Inflammatory macrophage treated with lipopolysaccharide for 1 hour (primary cell): ENCODE measurements at regions not wholly inside any gene's neighbourhood (a gene's known extent, or its start where the extent isn't known, plus 50 kb on each side); places are given as distances from the start of the nearest gene placed in this dataset.
"Not testable (repeated sequence)": the region's sequence is repeated elsewhere in the genome, so short reads cannot be mapped to it uniquely, and the experiment has no call there.

ENCODE experiments used
- DNase-seq, 2 donors: peaks; one replicate each; pipeline ENCODE4 v3.0.0-alpha.2; 2020 to 2022

DNA sequence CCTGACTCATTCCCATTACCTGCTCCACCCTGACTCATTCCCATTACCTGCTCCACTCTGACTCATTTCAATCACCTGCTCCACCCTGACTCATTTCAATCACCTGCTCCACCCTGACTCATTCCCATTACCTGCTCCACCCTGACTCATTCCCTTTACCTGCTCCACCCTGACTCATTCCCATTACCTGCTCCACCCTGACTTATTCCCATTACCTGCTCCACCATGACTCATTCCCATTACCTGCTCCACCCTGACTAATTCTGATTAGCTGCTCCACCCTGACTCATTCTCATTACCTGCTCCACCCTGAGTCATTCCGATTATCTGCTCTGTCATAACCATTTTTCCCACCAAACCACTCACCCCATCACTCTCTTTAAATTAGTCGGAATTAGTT lies 901.2 kb upstream of the NEGR1 start:
- DNase-seq = not testable (repeated sequence)

DNA sequence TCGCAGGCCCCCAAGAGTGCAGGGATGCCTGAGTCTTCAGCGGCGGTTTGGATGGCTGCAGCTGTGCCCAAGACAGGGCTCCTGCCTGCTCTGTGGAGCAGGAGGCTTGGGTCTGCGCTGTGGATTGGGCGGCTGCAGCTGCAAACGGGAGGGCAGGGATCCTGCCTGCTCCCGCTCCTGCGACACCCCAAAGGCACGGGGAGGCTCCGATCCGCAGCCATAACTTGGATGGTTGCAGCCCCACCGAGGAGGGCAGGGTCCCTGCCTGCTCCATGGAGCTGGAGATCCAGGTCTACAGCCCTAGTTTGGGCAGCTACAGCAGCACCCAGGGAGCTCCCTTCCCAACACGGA lies 898.8 kb upstream of the NEGR1 start:
- DNase-seq = no peak

DNA sequence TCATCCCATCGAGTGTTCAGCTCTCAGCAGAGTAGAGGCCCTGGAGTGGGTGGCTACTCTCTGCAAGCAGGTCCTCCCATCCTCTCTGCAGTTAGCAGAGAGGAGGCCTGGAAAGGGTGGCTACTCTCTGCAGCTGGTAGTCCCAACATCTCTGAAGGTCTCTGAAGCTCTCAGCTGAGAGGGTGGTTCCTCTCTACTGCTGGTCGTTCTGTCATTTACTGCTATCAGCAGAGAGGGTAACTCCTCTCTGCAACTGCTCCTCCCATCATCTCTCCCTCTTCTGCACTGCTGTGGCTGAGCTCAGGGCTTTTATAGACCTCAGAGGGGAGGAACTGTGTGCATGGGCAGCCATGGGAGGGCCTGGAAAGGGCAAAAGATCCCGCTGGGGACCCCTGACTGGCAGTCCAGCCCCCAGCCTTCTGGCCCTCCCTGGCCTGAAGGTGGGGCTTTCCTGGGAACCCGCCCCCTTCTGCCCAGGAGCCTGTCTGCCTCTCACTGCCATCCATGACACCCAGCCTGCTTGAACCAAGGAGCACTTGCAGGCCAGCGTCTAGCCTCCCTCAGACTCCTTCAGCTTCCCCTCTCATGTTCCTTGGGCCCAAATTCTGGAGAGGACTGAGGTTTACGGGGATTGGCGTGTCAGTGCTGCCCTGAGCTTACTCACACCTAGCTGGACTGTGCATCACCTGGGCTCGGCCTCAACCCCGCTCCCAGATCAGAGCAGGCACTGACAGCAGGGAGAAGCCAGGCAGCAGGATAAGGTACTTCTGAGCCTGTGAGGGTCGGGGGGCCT lies 898.3 kb upstream of the NEGR1 start:
- DNase-seq = no peak

DNA sequence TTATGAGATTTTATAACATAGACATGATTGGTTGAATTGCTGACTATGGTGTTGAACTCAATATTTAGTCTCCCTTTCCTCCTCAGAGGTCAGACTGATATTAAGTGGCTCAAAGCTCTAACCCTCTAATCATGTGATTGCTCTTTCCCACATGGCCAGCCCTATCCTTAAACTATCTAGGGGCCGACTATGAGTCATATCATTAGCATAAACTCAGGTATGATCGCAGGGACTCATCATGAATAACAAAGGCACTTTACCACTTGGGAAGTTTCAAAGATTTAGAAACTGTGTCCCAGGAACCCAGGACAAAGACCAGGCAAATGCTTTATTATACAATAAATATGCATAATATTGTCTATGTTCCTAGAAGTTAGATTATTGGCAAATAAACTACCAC lies 894.6 kb upstream of the NEGR1 start:
- no peak for DNase-seq

DNA sequence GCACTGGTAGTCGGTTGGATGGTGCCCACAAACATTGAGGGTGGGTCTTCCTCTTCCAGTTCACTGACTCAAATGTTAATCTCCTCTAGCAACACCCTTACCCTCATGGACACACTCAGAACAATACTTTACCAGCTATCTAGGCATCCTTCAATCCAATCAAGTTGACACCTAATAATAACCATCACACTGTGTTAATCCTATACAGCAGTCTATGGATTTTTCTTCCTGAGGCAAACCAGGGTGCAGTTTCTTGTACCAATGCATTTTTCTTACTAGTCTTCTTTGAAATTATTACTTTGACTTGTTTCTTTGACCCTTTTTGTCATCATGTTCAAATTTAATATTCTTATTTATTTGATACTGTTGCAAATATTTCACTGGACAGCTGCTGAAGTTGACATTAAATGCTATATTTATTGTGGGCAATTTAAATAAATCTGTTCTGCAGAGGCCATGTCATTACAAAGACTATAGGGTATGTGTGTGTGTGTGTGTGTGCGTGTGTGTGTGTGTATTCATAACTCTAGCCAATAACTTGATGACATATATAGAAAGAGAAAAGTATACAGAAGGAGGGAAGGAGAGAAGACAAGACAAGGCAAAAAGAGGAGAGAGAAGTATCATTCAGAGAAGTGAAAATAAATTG lies 884.8 kb upstream of the NEGR1 start:
- DNase-seq = no peak

DNA sequence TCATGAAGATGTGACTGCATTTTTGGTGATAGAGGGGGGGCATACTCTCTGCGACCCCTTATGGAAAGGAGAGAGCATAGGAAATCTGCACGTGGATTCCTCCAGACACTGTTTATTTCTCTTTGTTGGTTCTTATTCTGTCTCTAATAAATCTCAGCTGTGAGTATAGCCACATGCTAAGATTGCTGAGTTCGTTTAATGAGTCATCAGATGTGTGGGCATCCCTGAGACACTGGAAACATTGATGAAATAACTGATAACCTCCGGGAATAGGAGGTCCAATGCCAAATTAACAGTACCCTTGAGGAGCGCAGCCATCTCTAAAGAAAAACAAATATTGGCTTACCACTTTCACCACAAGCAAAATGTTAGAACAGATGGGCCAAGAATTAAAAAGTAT lies 880.2 kb upstream of the NEGR1 start:
- no peak for DNase-seq

DNA sequence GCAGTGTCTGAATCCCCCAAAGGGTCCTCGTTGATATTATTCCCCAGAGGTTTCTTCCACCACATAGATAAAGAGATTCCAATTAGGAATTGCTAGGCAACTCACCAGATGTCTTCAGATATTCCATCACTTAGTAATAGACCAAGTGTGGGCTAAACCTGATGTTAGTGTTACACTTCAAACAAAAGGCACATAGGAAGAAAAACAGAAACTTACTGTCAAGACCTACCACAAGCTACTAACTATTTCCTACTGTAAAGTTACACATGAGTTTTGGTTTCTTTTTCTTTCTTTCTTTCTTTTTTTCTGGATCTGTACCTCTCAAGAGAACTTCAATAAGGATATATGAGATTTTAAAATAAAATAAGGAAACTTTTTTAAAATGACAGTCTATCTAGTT lies 879.1 kb upstream of the NEGR1 start:
- no peak for DNase-seq

DNA sequence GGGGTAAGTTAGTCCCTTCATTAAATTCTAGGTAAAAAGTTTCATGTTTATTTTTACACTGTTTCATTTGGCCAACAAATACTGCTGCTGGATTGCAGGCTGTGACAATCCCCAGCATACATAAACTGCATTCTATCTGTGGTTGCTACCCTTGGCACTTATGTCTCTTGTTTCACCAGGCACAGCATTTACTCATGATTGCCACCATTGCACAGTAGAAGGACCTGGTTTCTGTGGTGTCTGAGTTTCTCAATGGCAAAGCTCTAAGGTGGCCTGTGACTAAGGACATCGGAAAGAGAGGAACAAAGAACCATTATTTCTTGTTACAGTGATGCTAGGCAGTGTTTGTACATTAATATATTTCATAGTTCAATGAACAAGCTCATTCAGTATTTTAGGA lies 878.4 kb upstream of the NEGR1 start:
- DNase-seq = no peak

DNA sequence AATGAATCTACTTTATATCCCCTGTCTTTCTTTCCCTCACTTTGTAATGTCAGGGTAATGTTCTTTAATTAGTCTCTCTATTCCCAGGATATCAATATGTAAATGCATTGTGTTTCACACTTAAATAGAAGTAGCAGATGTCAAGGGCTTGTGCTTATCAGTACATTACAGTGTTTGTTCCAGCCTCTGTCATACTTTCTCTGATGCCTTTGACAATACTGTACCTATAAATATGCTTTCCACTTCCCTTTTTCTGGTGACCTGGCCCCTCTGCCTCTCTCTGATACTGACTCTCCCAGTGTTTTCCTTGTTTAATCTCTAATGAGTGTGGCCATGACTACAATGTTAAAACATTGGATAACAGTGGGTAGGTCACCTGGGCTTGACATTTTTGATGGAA lies 862.0 kb upstream of the NEGR1 start:
- DNase-seq = no peak

DNA sequence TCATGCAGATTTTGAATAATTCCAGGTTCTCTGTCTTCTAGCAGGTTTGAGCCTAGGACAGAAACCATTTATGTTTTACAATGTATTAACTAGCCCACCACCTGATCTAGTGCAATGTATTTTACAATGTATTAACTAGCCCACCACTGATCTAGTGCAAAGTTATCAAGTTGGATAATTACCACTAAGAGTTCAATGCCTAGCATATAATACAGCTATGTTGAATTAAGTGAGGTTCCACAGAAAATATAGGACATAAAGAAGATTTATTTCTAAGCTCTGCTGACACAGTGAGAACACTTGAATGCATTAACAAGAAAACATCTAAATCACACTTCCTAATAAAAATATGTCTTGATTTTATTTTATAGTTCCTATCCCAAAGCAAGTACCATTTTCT lies 854.6 kb upstream of the NEGR1 start:
- DNase-seq = no peak

DNA sequence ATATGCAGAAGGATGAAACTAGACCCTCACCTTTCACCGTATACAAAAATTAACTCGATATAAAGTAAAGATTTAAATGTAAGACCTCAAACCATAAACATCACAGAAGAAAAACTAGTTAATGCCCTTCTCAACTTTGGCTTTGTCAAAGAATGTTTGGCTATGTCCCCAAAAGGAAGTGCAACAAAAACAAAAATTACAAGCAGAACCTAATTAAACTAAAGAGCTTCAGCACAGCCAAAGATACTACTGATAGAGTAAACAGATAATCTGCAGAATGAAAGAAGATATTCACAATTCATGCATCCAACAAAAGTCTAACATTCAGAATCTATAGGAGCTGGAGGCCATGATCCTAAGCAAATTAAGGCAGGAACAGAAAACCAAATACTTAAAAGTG lies 824.6 kb upstream of the NEGR1 start:
- no peak for DNase-seq

DNA sequence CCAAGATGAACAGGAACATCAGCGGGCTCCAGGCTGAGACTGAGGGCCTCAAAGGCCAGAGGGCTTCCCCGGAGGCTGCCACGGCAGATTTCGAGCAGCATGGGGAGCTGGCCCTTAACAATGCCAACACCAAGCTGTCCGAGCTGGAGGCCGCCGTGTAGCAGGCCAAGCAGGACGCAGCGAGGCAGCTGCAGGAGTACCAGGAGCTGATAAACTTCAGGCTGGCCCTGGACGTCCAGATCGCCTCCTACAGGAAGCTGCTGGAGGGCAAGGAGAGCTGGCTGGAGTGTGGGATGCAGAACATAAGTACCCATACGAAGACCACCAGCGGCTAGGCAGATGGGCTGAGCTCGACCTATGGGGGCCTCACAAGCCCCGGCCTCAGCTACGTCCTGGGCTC lies 823.4 kb upstream of the NEGR1 start:
- no peak for DNase-seq

DNA sequence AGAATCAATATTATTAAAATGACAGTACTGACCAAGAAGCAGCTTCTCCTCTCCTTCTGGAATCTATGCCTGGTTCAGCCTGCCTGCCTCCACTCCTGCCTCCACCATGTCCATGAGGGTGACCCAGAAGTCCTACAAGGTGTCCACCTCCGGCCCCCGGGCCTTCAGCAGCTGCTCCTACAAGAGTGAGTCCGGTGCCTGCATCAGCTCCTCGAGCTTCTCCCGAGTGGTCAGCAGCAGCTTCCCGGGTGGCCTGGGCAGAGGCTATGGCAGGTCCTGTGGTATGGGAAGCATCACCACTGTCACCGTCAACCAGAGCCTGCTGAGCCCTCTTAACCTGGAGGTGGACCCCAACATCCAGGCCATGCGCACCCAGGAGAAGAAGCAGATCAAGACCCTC lies 822.4 kb upstream of the NEGR1 start:
- no peak for DNase-seq

DNA sequence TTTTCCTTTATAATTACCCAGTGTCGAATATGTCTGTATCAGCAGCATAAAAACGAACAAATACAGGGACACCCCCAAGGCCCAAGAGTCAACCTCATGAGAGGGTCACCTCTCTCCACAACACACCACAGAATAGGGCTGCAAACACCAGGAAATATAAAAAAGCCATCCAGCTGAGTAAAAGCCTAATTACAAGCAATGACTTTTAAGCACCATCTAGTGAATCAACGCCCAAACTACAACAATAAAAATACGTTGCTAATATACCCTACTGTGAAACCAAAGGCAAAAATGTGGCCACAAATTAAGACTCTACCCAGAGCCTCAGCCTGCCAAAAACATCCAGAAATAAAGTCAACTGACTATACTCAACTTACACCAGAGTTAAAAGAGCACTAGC lies 817.9 kb upstream of the NEGR1 start:
- no peak for DNase-seq

DNA sequence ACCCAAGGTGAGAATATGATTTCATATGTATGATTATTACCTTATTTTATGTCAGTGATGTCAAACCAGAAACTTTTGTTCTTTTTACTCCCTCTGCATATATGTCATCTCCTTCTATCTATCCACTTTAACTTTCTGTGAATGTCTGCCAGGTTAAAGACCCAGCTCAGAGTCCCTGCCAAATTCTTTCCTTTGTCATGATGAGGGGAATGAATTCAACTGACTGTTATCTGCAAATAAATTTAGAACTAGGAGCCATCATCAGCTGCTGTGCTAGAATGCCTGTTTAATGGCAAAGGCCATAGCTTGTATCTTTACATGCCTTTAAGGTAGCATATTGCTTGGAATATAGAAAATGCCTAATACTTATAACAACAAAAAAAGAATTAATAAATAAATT lies 815.6 kb upstream of the NEGR1 start:
- no peak for DNase-seq

DNA sequence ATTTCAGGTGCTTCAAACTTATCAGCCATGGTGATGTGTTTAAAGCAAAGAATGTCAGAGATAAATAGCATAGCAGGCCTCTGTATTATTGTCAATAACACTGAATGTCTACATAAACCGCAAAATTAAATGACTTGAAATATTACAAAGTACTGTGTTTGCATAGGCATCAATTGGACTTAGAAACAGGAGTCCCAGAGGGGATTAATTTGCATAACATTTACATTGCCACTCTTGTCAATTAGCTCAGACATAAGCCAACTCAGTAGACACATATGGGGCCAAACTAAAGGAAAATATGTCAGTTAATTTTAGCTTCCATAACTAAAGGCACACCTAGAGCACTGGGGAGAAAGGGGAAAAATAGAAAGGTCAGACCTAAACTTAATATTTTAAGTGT lies 814.5 kb upstream of the NEGR1 start:
- no peak for DNase-seq

DNA sequence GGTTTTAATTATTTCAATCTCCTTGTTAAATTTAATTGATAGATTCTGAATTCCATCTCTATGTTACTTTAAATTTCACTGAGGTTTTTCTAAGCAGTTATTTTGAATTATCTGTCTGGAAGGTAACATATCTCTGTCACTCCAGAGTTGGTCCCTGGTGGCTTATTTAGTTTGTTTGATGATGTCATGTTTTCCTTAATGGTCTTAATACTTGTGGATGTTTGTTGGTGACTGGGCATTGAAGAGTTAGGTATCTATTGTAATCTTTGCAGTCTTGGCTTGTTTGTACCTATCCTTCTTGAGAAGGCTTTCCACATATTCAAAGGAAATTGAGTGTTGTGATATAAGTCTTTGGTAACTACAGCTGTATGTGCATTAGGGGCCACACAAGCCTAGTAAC lies 810.0 kb upstream of the NEGR1 start:
- no peak for DNase-seq

DNA sequence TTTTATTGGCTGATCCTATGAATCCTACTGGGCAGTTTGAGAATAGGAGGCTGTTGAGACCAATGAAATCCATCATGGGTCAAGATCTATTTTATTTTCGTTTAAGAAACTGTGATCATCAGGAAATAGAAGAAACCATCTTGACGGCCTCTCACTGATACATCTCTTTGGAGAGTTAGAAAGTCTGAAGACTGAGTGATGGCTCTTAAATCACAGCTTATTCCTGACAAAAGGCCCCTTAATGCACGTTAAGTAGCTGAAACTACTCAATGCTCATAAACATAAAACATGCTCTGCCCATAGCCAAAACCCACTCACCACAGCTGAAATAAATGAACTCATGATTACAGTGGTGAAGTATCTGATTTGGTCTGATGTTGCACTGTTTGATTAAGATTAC lies 784.5 kb upstream of the NEGR1 start:
- DNase-seq = no peak

DNA sequence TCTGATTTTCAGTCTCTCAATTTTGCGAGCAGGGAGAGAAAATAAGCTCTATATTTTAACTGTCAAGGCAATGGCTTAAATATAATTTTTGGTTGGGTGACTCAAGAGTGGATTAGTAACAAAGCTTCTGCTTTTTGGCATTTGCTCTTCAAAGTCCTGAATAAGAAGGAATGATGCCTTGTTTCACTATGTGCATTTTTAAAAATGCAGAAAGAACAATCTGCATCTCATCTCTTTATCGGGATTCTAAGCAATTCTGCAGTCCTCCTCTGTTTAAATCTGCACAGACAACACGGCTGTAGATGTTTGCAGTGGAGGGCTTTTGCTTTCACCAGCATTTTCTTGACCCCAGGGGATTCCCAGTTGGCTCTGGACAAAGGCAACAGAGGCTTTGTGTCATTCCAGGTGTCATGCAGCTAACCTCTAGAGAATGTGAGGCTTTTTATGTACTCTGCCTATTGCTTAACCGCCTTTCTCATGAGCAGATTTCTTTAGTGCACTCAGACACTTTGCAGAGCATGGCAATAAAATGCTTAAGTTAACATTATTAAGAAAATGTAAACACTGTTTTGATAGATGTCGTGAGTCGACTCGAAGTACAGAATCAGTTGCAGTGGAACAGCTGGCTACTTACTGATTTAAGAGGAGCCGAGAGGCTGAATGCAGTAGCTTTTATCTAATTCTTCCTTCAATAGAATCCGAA lies 783.2 kb upstream of the NEGR1 start:
- no peak for DNase-seq

DNA sequence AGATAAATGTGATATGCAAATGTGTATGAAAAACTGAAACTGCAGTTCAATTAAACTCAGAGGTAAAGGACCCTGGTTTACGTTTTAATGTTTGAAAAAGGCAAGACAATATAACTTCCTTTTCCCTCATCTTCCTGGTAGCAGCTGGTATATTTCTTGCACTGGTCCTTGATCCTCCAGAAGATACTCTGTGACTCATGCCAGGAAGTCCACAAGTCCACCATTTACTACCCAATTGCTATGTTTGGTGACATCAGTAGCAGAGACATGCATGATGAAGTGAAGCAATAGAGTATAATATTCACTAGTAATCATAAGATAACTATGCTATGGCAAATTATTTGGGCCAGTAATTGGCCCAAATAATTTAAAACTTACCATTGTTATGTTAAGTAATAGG lies 774.5 kb upstream of the NEGR1 start:
- DNase-seq = no peak

DNA sequence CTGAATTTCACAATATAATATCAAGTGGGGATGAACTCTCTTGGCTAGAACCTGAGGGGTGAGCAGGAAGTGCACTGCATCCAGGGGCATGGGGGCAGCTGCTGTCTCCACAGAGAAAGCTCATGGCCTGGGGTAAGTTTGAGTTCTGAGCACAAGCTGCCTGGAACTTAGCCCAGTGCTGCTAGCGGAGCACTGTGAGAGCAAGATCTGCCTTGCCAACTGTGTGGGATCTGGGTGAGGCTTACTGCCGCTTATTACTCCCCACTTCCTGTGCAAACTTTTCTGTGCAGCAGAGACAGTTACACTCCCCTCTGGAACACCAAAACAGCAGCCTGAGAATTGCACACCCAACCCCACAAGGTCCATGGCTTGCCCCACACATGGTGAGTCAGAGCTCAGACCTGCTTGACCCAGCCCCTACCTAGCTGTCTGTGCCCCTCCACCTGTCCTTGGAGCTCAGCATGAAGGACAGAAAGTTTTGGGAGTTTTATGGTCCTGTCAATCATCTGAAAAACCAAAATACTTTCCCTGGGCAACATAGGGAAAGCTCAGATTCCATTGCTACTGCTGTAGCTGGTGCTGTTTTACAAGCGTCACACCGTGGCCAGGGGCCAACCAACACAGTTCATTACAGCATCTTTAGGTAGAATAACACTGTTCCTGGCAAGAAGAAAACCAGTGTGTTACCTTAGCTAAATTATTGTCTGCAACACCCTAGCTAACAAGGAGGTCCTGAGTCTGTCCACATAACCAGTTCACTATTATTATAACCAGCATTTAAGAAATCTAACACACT lies 762.1 kb upstream of the NEGR1 start:
- no peak for DNase-seq

DNA sequence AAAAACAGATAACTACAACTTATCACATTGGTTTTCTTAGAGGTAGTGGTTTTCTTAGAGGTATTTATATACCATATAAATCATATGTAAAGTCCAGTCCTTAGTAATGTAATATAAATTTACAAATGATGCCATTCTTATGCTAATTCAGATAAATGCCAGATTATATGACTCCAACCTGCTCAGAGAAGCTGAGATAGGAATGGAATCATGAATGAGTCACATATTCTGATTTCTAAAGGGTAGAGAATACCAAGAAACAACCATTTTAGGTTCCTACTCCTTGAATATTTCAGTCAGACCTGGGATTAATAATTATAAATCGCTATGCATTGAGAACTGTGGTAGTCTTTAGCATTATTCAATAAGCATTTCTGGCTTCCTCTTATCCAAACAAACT lies 760.1 kb upstream of the NEGR1 start:
- no peak for DNase-seq

DNA sequence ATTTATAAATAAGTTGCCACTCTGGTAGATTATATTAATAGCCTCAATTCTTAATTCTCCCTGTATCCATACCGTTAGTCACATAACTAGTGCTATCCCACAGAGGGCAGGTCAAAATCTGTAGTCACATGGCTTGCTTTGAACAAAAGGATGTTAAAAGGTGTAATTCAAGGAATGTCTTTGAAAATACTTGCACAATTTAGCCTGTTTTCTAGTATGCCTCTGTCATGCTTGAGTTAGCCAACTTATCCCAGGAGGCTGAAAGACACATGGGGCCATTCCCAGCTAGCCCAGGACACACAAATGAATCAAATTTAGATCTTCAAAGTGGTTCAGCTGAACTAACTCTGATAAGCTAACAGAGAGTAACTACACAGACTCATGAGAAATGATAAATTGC lies 758.5 kb upstream of the NEGR1 start:
- DNase-seq = no peak

DNA sequence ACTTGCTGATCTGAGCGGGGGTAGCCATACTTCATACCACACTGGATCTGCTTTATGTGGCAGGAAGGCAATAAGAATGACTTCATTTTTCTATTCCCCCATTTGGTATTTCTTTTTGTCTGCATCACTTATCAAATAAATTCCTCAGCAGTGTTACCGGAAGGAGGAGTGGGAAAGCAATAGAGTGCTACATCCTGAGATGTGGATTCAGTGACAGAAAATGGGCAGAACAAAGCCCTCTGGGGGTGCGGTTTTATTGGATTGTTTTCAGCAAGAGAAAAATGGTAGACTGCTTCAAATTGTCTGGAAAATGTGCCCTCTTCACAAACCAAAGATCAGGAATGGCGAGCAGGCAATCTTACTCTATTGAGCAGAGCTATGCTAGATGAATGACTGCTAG lies 751.9 kb upstream of the NEGR1 start:
- no peak for DNase-seq
